ENCODE measurements at regions not wholly inside any gene's neighbourhood (a gene's known extent, or its start where the extent isn't known, plus 50 kb on each side); places are given as distances from the start of the nearest gene placed in this dataset.

GRCh38 chr5:125501396-125501795 lies 755.0 kb upstream of the ZNF608 start:
- Histone ChIP-seq H3K4me3 (no peak overlapping the region), H3K36me3 (no peaks in the 10 kb centered on the region), H3K9me3 (no peaks in the 10 kb centered on the region), H3K27me3 (no peaks in the 10 kb centered on the region), H3K27ac (replicated peaks in 1 of 4) (no peak overlapping the region), H3K4me1 (no peaks in the 10 kb centered on the region)
- no peak for TF ChIP-seq EP300 (IDR thresholded peaks at IDR 0.05)
- TF ChIP-seq POLR2A (IDR thresholded peaks at IDR 0.05; ENCODE audit: low read depth) = no peak
- TF ChIP-seq POLR2AphosphoS5 (IDR thresholded peaks at IDR 0.05) = no peak
- TF ChIP-seq CTCF (IDR thresholded peaks at IDR 0.05) = no peak
- WGBS = 69% methylated on average over 2 of the region's 2 CpGs
- DNase-seq (ENCODE audit: extremely low spot score) = no peak
- intact Hi-C loops (cut with DNase I) = no loop called here

DNA sequence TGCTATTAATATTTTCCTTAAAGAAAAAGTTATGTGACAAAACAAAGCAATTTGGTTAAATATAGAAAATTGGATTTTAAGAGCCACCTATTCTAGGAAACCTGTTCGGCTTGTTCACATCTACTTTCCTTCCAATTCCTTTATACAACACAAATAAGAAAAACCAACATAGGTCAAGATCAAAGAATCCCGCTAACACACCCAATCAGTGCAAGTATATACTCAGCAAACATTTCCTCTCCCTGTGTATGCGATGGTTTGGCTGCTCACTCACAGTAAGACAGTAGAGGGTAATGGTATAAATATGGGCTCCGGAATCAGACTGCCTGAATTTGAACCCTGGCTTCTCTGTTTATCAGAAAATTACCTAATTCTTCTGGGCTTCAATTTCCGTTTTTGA lies 757.5 kb upstream of the ZNF608 start:
- DNase-seq (ENCODE audit: extremely low spot score) = no peak
- no peak overlapping the region for H3K4me3 ChIP-seq
- no peaks in the 10 kb centered on the region for H3K27me3 ChIP-seq
- WGBS = 92% methylated on average over 5 of the region's 5 CpGs
- no peaks in the 10 kb centered on the region for H3K4me1 ChIP-seq
- H3K27ac ChIP-seq (replicated peaks in 1 of 4) = no peak overlapping the region
- intact Hi-C loops (cut with DNase I) = no loop called here
- no peaks in the 10 kb centered on the region for H3K9me3 ChIP-seq
- no peaks in the 10 kb centered on the region for H3K36me3 ChIP-seq
- TF ChIP-seq EP300 (IDR thresholded peaks at IDR 0.05) (no peak), POLR2A (IDR thresholded peaks at IDR 0.05; ENCODE audit: low read depth) (no peak), POLR2AphosphoS5 (IDR thresholded peaks at IDR 0.05) (no peak), CTCF (IDR thresholded peaks at IDR 0.05) (no peak)

GRCh38 chr5:125505115-125505514 lies 758.7 kb upstream of the ZNF608 start:
- TF ChIP-seq EP300 (IDR thresholded peaks at IDR 0.05) (no peak), CTCF (IDR thresholded peaks at IDR 0.05) (no peak), POLR2AphosphoS5 (IDR thresholded peaks at IDR 0.05) (no peak), POLR2A (IDR thresholded peaks at IDR 0.05; ENCODE audit: low read depth) (no peak)
- H3K4me1 ChIP-seq = no peaks in the 10 kb centered on the region
- H3K27me3 ChIP-seq = no peaks in the 10 kb centered on the region
- no peak overlapping the region for H3K4me3 ChIP-seq
- no peak for DNase-seq (ENCODE audit: extremely low spot score)
- WGBS = 88% methylated on average over 3 of the region's 3 CpGs
- no peaks in the 10 kb centered on the region for H3K9me3 ChIP-seq
- H3K36me3 ChIP-seq = no peaks in the 10 kb centered on the region
- intact Hi-C loops (cut with DNase I) = no loop called here
- H3K27ac ChIP-seq (replicated peaks in 1 of 4) = no peak overlapping the region

GRCh38 chr5:125506124-125506523 lies 759.7 kb upstream of the ZNF608 start:
- 92% methylated on average over 3 of the region's 3 CpGs for WGBS
- H3K27me3 ChIP-seq = no peaks in the 10 kb centered on the region
- no peak for DNase-seq (ENCODE audit: extremely low spot score)
- no peaks in the 10 kb centered on the region for H3K36me3 ChIP-seq
- intact Hi-C loops (cut with DNase I) = no loop called here
- H3K4me1 ChIP-seq = no peaks in the 10 kb centered on the region
- no peak overlapping the region for H3K27ac ChIP-seq (replicated peaks in 1 of 4)
- TF ChIP-seq CTCF (IDR thresholded peaks at IDR 0.05) (no peak), POLR2AphosphoS5 (IDR thresholded peaks at IDR 0.05) (no peak), EP300 (IDR thresholded peaks at IDR 0.05) (no peak), POLR2A (IDR thresholded peaks at IDR 0.05; ENCODE audit: low read depth) (no peak)
- no peaks in the 10 kb centered on the region for H3K9me3 ChIP-seq
- no peak overlapping the region for H3K4me3 ChIP-seq

DNA sequence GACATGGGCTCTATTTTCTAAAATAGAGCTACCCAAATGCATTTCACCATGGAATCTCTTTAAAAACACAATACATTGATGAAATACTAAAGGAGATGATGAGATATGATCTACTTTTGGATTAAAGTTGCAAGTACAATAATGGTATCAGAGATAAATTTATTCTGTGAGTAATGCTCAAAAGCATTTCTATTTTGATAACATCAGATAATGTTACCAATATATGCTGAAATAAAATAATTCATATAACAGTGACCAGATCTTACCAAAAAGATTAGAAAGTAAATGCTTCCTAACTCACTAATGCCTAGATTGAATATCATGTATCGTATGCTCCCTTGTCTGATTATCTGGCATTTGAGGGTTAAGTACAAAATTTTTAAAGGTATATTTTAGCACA lies 761.8 kb upstream of the ZNF608 start:
- no peak overlapping the region for H3K4me3 ChIP-seq
- no peaks in the 10 kb centered on the region for H3K4me1 ChIP-seq
- no peaks in the 10 kb centered on the region for H3K27me3 ChIP-seq
- DNase-seq (ENCODE audit: extremely low spot score) = no peak
- H3K9me3 ChIP-seq = no peaks in the 10 kb centered on the region
- 97% methylated on average over 1 of the region's 1 CpG for WGBS
- no peak overlapping the region for H3K27ac ChIP-seq (replicated peaks in 1 of 4)
- intact Hi-C loops (cut with DNase I) = no loop called here
- H3K36me3 ChIP-seq = no peaks in the 10 kb centered on the region
- TF ChIP-seq POLR2A (IDR thresholded peaks at IDR 0.05; ENCODE audit: low read depth) (no peak), EP300 (IDR thresholded peaks at IDR 0.05) (no peak), POLR2AphosphoS5 (IDR thresholded peaks at IDR 0.05) (no peak), CTCF (IDR thresholded peaks at IDR 0.05) (no peak)

Data from esophagus muscularis mucosa (tissue), 4 donors.